ENCODE measurements at regions not wholly inside any gene's neighbourhood (a gene's known extent, or its start where the extent isn't known, plus 50 kb on each side); places are given as distances from the start of the nearest gene placed in this dataset.
"Not testable (repeated sequence)": the region's sequence is repeated elsewhere in the genome, so short reads cannot be mapped to it uniquely, and the experiment has no call there.

DNA sequence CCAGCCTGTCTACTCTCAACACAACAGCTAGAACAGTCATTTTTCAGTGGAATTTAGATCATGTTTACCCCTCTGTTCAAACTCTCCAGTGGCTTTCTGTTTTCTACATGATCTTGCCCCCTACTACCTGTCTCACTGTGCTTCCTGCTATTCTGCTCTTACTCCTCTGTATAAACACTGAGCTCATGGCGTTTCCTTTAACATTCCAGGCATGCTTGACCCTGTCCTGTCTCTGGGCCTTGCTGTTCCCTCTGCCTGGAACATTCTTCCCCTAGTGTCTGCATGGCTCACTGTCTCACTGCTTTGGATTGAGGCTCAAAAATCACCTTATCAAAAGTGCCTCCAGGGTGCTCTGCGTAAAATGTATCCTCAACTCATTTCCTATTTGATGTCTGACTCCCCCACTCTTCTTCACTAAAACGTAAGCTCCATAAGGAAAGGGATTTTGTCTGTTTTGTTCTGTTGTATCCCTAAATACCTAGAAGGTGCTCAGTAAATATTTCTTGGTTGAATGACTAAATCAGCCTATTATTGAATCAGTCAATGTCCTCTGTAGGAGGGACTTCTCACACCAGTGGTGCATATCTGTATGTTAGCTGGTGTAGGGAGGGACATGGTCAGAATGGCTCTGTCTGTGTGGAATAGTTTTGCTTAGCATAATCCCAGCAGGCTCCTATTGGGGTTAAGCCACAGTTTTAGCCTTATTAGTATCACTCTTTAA is 78.0 kb upstream of the VKORC1L1 start:
- not testable (repeated sequence) for DNase-seq (ENCODE audit: low spot score); ATAC-seq (ENCODE audit: insufficient number of reproducible peaks, low FRiP score, low read depth)

GRCh38 chr7:65795392-65795716 is 77.5 kb upstream of the VKORC1L1 start:
- not testable (repeated sequence) for DNase-seq (ENCODE audit: low spot score); H3K4me1 ChIP-seq (ENCODE audit: control insufficient read depth in 1 of 2, low read depth in 2 of 2); H3K27me3 ChIP-seq (replicated peaks; ENCODE audit: insufficient read depth); H3K9me3 ChIP-seq; ATAC-seq (ENCODE audit: insufficient number of reproducible peaks, low FRiP score, low read depth); H3K27ac ChIP-seq; H3K4me3 ChIP-seq; H3K36me3 ChIP-seq

More for the DNA sequence above, 78.0 kb upstream of the VKORC1L1 start:
- not testable (repeated sequence) for H3K36me3 ChIP-seq; H3K4me3 ChIP-seq; H3K27me3 ChIP-seq (replicated peaks; ENCODE audit: insufficient read depth); H3K9me3 ChIP-seq; H3K4me1 ChIP-seq (ENCODE audit: control insufficient read depth in 1 of 2, low read depth in 2 of 2); H3K27ac ChIP-seq

GRCh38 chr7:65796205-65796604 is 76.7 kb upstream of the VKORC1L1 start:
- no peak for TF ChIP-seq CTCF (IDR thresholded peaks at IDR 0.05)
- ATAC-seq (ENCODE audit: insufficient number of reproducible peaks, low FRiP score, low read depth) (no peak), DNase-seq (ENCODE audit: low spot score) (no peak)
- Histone ChIP-seq H3K27me3 (replicated peaks; ENCODE audit: insufficient read depth) (no peaks in the 10 kb centered on the region), H3K9me3 (no peaks in the 10 kb centered on the region), H3K36me3 (no peaks in the 10 kb centered on the region), H3K4me1 (ENCODE audit: control insufficient read depth in 1 of 2, low read depth in 2 of 2) (no peaks in the 10 kb centered on the region), H3K27ac (no peak overlapping the region), H3K4me3 (no peak overlapping the region)

DNA sequence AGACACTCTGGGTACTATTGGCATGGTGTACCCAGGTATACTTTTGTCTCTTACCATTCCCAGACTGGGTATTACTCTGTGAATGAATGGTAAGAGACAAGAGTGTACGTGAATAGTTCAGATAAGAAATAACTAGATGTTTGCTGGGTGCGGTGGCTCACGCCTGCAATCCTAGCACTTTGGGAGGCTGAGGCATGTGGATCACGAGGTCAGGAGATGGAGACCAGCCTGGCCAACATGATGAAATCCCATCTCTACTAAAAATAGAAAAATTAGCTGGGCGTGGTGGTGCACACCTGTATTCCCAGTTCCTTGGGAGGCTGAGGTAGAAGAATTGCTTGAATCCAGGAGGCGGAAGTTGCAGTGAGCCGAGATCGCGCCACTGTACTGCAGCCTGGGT is 75.8 kb upstream of the VKORC1L1 start:
- not testable (repeated sequence) for H3K27ac ChIP-seq; H3K4me1 ChIP-seq (ENCODE audit: control insufficient read depth in 1 of 2, low read depth in 2 of 2); H3K9me3 ChIP-seq; H3K36me3 ChIP-seq; ATAC-seq (ENCODE audit: insufficient number of reproducible peaks, low FRiP score, low read depth); H3K27me3 ChIP-seq (replicated peaks; ENCODE audit: insufficient read depth); H3K4me3 ChIP-seq; DNase-seq (ENCODE audit: low spot score)

DNA sequence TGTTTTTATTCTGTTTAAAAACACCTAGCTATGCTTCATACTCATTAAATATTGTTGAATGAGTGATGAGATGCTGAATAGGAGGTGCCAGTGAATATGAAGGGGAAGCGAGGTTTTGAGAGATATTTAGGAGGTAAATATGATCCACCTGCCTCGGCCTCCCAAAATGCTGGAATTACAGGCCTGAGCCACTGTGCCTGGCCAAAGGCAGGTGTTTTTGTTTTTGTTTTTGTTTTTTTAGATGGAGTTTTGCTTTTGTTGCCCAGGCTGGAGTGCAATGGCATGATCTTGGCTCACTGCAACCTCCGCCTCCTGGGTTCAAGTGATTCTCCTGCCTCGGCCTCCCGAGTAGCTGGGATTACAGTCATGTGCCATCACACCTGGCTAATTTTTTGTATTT is 75.3 kb upstream of the VKORC1L1 start:
- not testable (repeated sequence) for H3K27me3 ChIP-seq (replicated peaks; ENCODE audit: insufficient read depth); H3K4me1 ChIP-seq (ENCODE audit: control insufficient read depth in 1 of 2, low read depth in 2 of 2); H3K36me3 ChIP-seq; H3K4me3 ChIP-seq; H3K27ac ChIP-seq; DNase-seq (ENCODE audit: low spot score); ATAC-seq (ENCODE audit: insufficient number of reproducible peaks, low FRiP score, low read depth); H3K9me3 ChIP-seq

GRCh38 chr7:65798111-65799075 is 74.5 kb upstream of the VKORC1L1 start:
- no peak overlapping the region for H3K27ac ChIP-seq
- DNase-seq (ENCODE audit: low spot score) (no peak), ATAC-seq (ENCODE audit: insufficient number of reproducible peaks, low FRiP score, low read depth) (no peak)
- no peaks in the 10 kb centered on the region for H3K4me1 ChIP-seq (ENCODE audit: control insufficient read depth in 1 of 2, low read depth in 2 of 2)
- no peaks in the 10 kb centered on the region for H3K36me3 ChIP-seq
- no peaks in the 10 kb centered on the region for H3K9me3 ChIP-seq
- no peaks in the 10 kb centered on the region for H3K27me3 ChIP-seq (replicated peaks; ENCODE audit: insufficient read depth)
- no peak for TF ChIP-seq CTCF (IDR thresholded peaks at IDR 0.05)
- no peak overlapping the region for H3K4me3 ChIP-seq

DNA sequence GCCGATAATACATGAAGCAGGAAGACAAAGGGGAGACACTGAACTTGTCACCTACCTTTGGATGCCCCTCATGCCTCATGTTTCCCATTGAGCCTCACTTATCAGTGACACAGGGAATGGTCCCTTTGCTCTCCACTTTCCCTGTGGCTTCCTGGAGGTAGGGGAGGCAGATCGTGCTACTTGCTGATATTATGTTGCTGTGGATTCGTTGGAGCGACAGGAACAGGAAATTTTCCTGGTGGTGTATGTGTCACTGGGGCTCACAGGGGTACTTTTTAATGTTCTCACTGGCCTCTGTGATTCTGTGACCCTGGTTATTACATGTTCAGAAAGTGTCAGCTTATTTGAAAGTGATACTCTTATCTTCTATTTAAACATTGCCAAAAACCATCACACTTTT is 72.7 kb upstream of the VKORC1L1 start:
- not testable (repeated sequence) for H3K27ac ChIP-seq; H3K27me3 ChIP-seq (replicated peaks; ENCODE audit: insufficient read depth); H3K4me3 ChIP-seq; H3K36me3 ChIP-seq; H3K4me1 ChIP-seq (ENCODE audit: control insufficient read depth in 1 of 2, low read depth in 2 of 2); ATAC-seq (ENCODE audit: insufficient number of reproducible peaks, low FRiP score, low read depth); DNase-seq (ENCODE audit: low spot score); H3K9me3 ChIP-seq
